Nephron progenitor cell (in vitro differentiated cells): ENCODE measurements at regions not wholly inside any gene's neighbourhood (a gene's known extent, or its start where the extent isn't known, plus 50 kb on each side); places are given as distances from the start of the nearest gene placed in this dataset.

Experiments used
- DNase-seq: peaks from one replicate; pipeline ENCODE4 v3.0.0; 2021
- H3K27ac Mint-ChIP-seq: 2 replicates; pipeline ENCODE4 v1.8.0; 2021; ENCODE audit warnings: mild to moderate bottlenecking, moderate library complexity, mixed read lengths
- H3K27me3 Mint-ChIP-seq: 2 replicates; pipeline ENCODE4 v1.8.0; 2021; ENCODE audit warnings: mild to moderate bottlenecking, low read depth, mixed read lengths; ENCODE audit not compliant: poor library complexity
- H3K36me3 Mint-ChIP-seq: 2 replicates; pipeline ENCODE4 v1.8.0; 2021; ENCODE audit warnings: low read depth, mixed read lengths
- H3K4me1 Mint-ChIP-seq: 2 replicates; pipeline ENCODE4 v1.8.0; 2021; ENCODE audit warnings: mixed read lengths
- H3K4me3 Mint-ChIP-seq: 2 replicates; pipeline ENCODE4 v1.8.0; 2021; ENCODE audit warnings: mild to moderate bottlenecking, moderate library complexity, mixed read lengths
- H3K9me3 Mint-ChIP-seq: 2 replicates; pipeline ENCODE4 v1.8.0; 2021; ENCODE audit warnings: mild to moderate bottlenecking, moderate library complexity, mixed read lengths
- CTCF ChIP-seq: fragments of 200-600 bp; sonication (generic); IDR thresholded peaks from 2 replicates; pipeline ENCODE4 v1.5.0; 2021; ENCODE audit warnings: antibody characterized with exemption

GRCh38 chr2:111660811-111661210 is 223.2 kb downstream of the ANAPC1 start:
- Mint-ChIP-seq H3K27me3 (peaks cover 6% of the 10 kb centered on the region), H3K9me3 (no peaks in the 10 kb centered on the region), H3K4me1 (peaks cover 25% of the 10 kb centered on the region), H3K27ac (no peak overlapping the region), H3K4me3 (no peak overlapping the region), H3K36me3 (no peaks in the 10 kb centered on the region)
- DNase-seq, result no peak
- no peak for TF ChIP-seq CTCF

DNA sequence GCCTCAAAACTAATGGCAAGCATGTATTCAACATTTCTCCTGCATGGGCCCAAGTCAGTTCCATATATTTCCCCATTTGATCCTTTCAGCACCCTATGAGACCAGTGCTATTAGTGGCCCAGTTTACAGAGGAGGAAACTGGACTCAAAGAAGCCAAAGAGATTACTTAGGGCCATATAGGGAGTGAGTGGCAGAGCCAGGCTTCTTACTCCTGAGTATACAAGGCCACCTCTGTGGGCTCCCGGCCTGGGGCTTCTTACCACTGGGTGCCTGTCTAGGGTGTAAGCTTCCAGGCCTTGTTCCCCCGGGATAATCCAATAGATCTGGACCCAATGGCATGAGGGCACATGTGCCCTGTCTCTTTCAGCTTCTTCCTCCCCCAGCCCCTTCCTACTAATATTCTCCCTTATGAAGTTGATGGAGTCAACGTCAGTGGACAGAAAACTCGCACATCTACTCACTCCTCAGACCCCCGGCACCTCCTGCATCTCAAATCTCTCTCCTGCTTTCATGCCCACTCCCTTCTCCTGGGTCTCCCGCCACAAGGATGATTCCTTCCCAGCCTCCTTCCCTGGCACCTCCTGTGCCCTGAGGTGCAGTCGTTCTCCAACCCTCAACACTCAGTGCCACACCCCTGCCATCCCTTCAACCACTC is 222.6 kb downstream of the ANAPC1 start:
- Mint-ChIP-seq H3K9me3 (no peaks in the 10 kb centered on the region), H3K36me3 (no peaks in the 10 kb centered on the region), H3K4me1 (peaks cover 21% of the 10 kb centered on the region), H3K27me3 (peaks cover 6% of the 10 kb centered on the region), H3K27ac (no peak overlapping the region), H3K4me3 (no peak overlapping the region)
- no peak for TF ChIP-seq CTCF
- no peak for DNase-seq

- TF ChIP-seq CTCF, result no peak
- no peak for DNase-seq
- peaks cover 6% of the 10 kb centered on the region for H3K27me3 Mint-ChIP-seq
- no peak overlapping the region for H3K27ac Mint-ChIP-seq
- H3K36me3 Mint-ChIP-seq, result no peaks in the 10 kb centered on the region
- H3K9me3 Mint-ChIP-seq, result no peaks in the 10 kb centered on the region
- no peak overlapping the region for H3K4me3 Mint-ChIP-seq
- H3K4me1 Mint-ChIP-seq, result peaks cover 13% of the 10 kb centered on the region
These were observed 221.8 kb downstream of the ANAPC1 start for GRCh38 chr2:111662039-111662770.

DNA sequence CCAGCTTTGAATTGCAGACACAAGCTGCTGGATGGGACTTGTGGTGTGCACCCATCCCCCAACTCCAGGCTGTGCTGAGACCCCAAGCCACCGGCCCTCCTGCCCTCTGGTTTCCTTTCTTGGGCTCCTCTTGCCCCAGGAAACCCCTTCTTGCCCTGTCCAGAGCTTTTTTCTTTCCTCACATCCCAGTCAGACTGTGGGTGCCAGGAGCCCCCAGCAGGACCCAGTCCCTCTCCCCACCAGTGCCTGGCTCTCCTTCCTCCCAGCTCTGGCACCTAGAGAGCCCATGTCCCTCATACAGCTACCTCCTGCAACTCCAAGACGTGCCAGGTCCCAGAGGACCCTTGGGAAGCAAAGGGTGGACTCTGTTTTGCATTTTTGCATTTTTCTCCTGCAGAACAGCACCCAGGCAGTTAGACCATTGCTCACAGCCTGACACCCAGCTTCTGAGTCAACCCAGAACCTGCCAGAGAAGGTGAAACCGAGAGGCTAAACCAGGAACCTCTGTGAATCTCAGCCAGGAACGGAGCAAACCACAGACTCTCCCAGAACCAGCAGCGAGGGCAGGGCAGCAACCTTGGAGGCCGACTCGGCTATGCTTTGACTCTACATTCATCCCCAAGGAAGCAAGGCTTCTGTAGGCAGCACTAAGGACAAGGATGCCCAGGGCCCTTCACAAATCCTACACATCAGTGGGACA is 221.1 kb downstream of the ANAPC1 start:
- Mint-ChIP-seq H3K4me3 (no peak overlapping the region), H3K36me3 (no peaks in the 10 kb centered on the region), H3K27ac (no peak overlapping the region), H3K27me3 (peaks cover 6% of the 10 kb centered on the region), H3K4me1 (peaks cover 10% of the 10 kb centered on the region), H3K9me3 (no peaks in the 10 kb centered on the region)
- no peak for TF ChIP-seq CTCF
- DNase-seq, result no peak

DNA sequence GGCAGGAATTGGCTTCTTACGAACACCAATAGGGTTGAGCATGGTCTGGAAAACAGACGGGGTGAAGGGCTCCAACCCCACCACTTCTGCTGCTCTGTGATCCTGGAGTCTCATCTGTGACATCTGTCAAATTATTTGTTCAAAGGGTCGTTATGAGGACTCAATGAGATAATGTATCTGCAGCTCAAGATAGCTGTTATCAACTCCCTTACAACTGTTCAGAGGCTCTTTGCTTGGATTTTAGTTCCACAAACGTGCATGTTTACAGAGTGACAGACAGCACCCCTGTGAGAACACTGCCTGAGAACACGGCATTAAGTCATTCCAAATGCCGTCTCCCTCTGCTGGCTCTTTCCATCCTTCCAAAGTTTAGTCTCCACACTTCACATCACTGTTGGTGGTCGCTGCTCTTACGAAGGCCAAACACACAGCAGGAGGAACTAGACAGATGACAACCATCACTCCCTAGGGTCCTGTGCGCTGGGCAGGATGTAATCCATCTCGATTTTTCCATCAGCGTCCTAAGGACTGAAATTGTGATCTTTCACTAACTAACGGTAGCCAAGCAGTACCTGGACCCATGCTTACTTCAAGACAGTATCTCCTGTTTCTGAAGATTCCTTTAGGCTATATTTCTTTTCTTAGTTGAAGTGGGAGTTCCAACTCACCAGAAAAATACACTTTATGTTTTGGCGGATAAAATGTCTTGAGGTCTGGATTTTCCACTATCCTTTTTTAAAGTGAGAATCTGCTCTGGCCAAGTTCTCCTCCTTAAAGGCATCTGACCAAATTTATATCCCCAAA is 220.3 kb downstream of the ANAPC1 start:
- Mint-ChIP-seq H3K27me3 (peaks cover 6% of the 10 kb centered on the region), H3K4me3 (no peak overlapping the region), H3K36me3 (peaks cover 4% of the 10 kb centered on the region), H3K27ac (no peak overlapping the region), H3K4me1 (peaks cover 10% of the 10 kb centered on the region), H3K9me3 (no peaks in the 10 kb centered on the region)
- no peak for DNase-seq
- TF ChIP-seq CTCF, result no peak
